ENCODE measurements at regions not wholly inside any gene's neighbourhood (a gene's known extent, or its start where the extent isn't known, plus 50 kb on each side); places are given as distances from the start of the nearest gene placed in this dataset.
"Not testable (repeated sequence)": the region's sequence is repeated elsewhere in the genome, so short reads cannot be mapped to it uniquely, and the experiment has no call there.

DNA sequence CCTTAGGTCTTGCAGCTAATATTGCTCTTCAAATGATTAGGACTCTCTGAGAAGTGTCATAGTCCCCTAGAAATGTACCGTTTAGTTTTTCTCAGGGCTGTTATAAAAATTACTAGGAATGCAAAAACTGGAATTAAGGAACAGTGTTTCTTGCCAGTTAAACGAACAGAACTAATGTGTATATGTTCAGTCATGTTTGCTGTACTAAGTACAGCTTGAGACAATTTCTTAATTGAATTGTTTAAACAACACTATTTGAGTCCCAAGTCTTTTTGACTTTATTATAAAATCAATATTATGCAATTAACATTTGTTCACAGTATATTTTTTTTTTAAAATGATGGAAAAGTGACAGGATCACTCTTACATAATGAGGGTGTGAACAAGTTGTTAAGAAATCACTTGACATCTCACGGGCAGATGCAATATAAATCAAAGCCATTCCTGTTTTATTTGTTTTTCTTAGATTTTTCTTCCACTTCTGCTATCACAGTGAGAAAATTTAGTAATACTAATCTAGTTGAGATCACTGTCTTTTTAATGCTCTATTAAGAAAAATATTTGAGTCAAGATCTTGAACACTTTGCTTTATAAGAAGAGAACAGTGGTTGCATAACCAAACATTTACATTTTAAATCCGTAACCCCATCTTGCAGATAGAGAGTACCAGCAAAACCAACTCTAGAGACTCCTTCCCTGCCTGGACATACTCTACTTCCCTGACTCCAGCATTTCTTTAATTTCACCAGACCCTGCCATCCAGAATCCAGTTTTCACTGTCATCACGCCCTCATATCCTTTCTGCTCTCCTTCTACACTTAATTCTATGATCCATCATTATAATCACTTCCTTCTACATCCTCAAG, 140.7 kb upstream of the KITLG start:
- Histone ChIP-seq H3K4me1 (ENCODE audit: insufficient read depth, low read length) (no peaks in the 10 kb centered on the region), H3K4me3 (ENCODE audit: low read length) (no peak overlapping the region), H3K27me3 (ENCODE audit: insufficient read depth, low read length) (no peaks in the 10 kb centered on the region), H3K9me3 (ENCODE audit: low read depth, low read length) (no peaks in the 10 kb centered on the region)

DNA sequence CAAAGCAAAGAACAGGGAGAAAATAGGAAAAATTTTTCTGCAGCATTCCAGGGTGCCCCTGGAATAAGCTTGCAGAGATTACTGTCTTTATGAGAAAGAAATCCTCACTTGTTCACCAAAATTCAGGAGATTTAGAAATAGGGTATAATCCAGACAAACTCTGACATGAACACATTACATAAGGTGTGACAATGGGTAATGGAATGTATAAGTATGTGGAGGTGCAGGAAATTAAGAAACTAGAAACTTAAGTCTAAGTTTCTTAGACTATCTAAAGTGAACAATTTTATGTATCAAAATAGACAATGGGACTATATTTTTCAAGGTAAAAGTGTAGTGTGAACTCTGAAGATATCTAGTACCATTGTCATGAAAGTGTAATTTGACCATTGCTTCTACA, 140.0 kb upstream of the KITLG start:
- H3K4me1 ChIP-seq (ENCODE audit: insufficient read depth, low read length): no peaks in the 10 kb centered on the region
- H3K9me3 ChIP-seq (ENCODE audit: low read depth, low read length): no peaks in the 10 kb centered on the region
- no peak overlapping the region for H3K4me3 ChIP-seq (ENCODE audit: low read length)
- H3K27me3 ChIP-seq (ENCODE audit: insufficient read depth, low read length): no peaks in the 10 kb centered on the region

DNA sequence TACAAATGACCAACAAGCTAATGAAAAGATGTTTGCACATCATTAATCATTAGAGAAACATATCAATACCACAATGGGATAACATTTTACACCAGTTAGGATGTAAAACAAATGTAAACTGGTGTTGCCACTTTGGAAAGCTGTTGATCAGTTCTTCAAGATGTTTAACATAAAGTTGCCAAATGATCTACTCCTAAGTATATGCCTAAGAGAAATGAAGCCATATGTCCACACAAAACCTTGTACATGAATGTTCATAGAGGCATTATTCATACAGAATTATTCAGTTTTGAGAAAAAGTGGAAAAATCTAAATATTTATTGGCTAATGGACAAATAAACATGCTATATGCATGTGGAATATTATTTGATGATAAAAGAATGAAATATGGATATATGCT, 136.9 kb upstream of the KITLG start:
- no peaks in the 10 kb centered on the region for H3K27me3 ChIP-seq (ENCODE audit: insufficient read depth, low read length)
- no peak overlapping the region for H3K4me3 ChIP-seq (ENCODE audit: low read length)
- H3K9me3 ChIP-seq (ENCODE audit: low read depth, low read length): no peaks in the 10 kb centered on the region
- H3K4me1 ChIP-seq (ENCODE audit: insufficient read depth, low read length): no peaks in the 10 kb centered on the region

DNA sequence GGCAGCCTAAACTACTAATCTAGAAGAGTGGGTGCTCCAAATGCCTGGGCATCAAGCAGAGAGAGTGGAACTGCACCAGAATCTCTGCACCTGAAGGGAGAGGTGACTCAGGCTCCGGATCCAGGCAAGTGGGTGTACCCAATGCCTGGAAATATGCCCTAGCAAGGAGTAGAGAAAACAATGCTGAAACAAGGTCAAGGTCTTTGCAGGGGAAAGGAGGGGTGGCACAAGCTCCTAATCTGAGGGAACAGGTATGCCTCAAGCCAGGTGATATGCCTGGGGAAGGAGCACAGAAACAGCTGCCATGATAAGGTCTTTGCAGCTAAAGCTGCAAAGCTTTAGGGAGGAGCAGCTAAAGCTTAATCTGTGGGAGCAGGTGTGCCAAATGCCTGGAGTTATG, 136.0 kb upstream of the KITLG start:
- no peaks in the 10 kb centered on the region for H3K27me3 ChIP-seq (ENCODE audit: insufficient read depth, low read length)
- H3K4me3 ChIP-seq (ENCODE audit: low read length): no peak overlapping the region
- H3K4me1 ChIP-seq (ENCODE audit: insufficient read depth, low read length): no peaks in the 10 kb centered on the region
- no peaks in the 10 kb centered on the region for H3K9me3 ChIP-seq (ENCODE audit: low read depth, low read length)

DNA sequence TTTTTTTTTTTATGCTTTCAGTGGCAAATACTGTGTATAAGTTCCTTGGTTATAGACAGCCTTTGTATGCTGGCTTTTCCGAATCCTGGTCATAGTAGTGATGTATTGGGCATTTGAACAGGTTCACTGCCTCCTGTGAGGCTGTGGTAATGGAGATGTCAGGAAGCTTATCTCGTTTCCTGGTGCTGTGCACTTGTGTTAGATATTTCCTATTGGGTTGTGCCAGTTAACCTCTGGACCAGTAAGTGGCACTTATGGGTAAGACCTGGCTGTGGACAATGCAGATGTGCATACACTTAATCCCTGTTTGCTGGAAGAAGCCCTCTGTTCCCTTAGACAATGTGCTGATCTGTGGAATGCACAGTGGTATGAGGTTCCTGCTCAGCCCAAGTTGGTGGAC, 135.4 kb upstream of the KITLG start:
- Histone ChIP-seq H3K27me3 (ENCODE audit: insufficient read depth, low read length) (no peaks in the 10 kb centered on the region), H3K9me3 (ENCODE audit: low read depth, low read length) (no peaks in the 10 kb centered on the region), H3K4me1 (ENCODE audit: insufficient read depth, low read length) (no peaks in the 10 kb centered on the region), H3K4me3 (ENCODE audit: low read length) (no peak overlapping the region)

DNA sequence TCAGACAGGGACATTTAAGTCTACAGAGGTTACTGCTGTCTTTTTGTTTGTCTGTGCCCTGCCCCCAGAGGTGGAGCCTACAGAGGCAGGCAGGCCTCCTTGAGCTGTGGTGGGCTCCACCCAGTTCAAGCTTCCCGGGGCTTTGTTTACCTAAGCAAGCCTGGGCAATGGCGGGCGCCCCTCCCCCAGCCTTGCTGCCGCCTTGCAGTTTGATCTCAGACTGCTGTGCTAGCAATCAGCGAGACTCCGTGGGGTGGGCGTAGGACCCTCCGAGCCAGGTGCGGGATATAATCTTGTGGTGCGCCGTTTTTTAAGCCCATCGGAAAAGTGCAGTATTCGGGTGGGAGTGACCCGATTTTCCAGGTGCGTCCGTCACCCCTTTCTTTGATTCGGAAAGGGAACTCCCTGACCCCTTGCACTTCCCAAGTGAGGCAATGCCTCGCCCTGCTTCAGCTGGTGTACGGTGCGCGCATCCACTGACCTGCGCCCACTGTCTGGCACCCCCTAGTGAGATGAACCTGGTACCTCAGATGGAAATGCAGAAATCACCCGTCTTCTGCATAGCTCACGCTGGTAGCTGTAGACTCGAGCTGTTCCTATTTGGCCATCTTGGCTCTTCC, 134.1 kb upstream of the KITLG start:
- not testable (repeated sequence) for H3K4me1 ChIP-seq (ENCODE audit: insufficient read depth, low read length); H3K4me3 ChIP-seq (ENCODE audit: low read length)

DNA sequence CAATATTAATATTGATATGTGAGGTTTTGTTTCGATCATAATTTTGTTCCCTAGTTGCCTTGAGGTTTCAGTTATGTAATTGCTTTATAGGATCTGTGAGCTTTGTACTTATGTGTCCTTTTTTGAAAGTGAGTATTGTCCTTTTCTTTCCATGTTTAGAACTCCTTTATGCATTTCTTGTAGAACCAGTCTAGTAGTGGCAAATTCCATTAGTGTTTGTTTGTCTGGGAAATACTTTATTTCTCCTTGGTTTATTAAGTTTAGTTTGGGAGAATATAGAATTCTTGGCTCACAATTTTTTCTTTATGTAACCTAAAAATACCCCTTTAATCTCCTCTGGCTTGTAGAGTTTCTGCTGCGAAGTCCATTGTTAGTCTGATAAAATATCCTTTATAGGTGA, 127.5 kb upstream of the KITLG start:
- no peaks in the 10 kb centered on the region for H3K4me1 ChIP-seq (ENCODE audit: insufficient read depth, low read length)
- no peak overlapping the region for H3K4me3 ChIP-seq (ENCODE audit: low read length)
- no peaks in the 10 kb centered on the region for H3K27me3 ChIP-seq (ENCODE audit: insufficient read depth, low read length)
- H3K9me3 ChIP-seq (ENCODE audit: low read depth, low read length): peaks cover 5% of the 10 kb centered on the region

More for the DNA sequence above, 134.1 kb upstream of the KITLG start:
- H3K27me3 ChIP-seq (ENCODE audit: insufficient read depth, low read length); H3K9me3 ChIP-seq (ENCODE audit: low read depth, low read length): not testable (repeated sequence)

DNA sequence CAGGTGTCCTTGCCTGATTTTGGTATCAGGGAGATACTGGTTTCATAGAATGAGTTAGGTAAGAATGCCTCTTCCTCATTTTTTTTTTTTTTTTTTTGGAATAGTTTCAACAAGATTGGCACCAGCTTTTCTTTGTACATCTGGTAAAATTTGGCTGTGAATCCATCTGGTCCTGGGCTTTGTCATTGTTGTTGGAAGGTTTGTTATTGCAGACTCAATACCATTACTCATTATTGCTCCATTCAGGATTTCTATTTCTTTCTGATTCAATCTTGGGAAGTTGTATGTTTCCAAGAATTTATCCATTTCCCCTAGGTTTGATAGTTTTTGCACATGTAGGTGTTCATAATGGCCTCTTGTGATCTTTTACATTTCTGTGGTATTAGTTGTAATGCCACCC, 126.0 kb upstream of the KITLG start:
- Histone ChIP-seq H3K4me3 (ENCODE audit: low read length) (no peak overlapping the region), H3K4me1 (ENCODE audit: insufficient read depth, low read length) (no peaks in the 10 kb centered on the region), H3K27me3 (ENCODE audit: insufficient read depth, low read length) (no peaks in the 10 kb centered on the region), H3K9me3 (ENCODE audit: low read depth, low read length) (peaks cover 5% of the 10 kb centered on the region)

DNA sequence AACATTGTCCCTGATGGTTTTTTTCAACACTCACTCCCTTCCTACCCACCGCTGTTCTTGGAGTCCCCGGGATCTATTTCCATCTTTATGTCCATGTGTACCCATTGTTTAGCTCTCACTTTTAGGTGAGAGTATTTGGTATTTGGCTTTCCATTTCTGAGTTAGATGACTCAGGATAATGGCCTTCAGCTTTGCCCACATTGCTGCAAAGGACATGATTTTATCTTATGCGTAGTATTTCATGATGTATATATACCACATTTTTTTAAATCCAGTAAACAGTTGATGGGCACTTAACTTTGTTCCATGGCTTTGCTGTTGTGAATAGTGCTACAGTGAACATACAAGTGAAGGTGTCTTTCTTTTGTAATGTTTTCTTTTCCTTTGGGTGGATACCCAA, 123.5 kb upstream of the KITLG start:
- no peak overlapping the region for H3K4me3 ChIP-seq (ENCODE audit: low read length)
- no peaks in the 10 kb centered on the region for H3K27me3 ChIP-seq (ENCODE audit: insufficient read depth, low read length)
- peaks cover 5% of the 10 kb centered on the region for H3K9me3 ChIP-seq (ENCODE audit: low read depth, low read length)
- H3K4me1 ChIP-seq (ENCODE audit: insufficient read depth, low read length): no peaks in the 10 kb centered on the region

DNA sequence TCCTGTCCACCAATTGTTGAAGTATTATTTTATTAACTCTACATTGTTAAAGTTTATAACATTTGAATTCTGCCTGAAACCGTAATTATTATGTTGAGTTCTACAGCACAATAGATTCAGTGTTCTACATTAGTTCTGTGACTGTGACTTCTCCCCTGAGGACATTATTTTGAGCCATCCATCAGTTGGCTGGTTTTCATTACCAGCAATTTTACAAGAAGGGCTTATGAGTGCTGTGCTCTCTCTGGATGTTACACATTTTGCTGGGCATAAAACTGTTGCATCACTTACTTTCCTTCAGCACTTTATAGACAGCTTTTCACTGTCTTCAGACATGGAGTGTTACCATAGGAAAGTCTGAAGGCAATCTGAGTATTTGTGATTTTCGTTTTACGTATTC, 118.2 kb upstream of the KITLG start:
- H3K4me3 ChIP-seq (ENCODE audit: low read length): no peak overlapping the region
- H3K9me3 ChIP-seq (ENCODE audit: low read depth, low read length): no peaks in the 10 kb centered on the region
- no peaks in the 10 kb centered on the region for H3K4me1 ChIP-seq (ENCODE audit: insufficient read depth, low read length)
- no peaks in the 10 kb centered on the region for H3K27me3 ChIP-seq (ENCODE audit: insufficient read depth, low read length)

DNA sequence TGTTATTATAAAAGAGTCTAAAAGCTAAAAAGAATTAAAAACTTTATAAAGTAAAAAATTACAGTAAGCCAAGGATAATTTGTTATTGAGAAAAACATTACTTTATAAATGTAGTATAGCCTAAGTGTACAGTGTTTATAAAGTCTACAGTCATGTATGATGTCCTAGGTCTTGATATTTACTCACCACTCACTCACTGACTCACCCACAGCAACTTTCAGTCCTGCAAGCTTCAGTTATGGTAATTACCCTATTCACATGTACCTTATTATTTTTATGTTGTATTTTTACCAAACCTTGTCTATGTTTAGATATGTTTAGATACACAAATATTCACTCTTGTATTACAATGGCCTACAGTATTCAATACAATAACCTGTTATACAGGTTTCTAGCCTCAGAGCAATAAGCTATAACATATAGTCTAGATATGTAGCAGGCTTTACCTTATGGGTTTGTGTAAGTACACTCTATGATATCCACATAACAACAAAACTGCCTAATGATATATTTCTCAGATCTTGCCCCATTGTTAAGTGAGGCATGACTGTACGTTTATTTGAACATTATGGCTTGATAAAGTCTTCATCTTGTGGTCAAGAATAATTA, 113.7 kb upstream of the KITLG start:
- no peaks in the 10 kb centered on the region for H3K4me1 ChIP-seq (ENCODE audit: insufficient read depth, low read length)
- H3K9me3 ChIP-seq (ENCODE audit: low read depth, low read length): no peaks in the 10 kb centered on the region
- H3K27me3 ChIP-seq (ENCODE audit: insufficient read depth, low read length): no peaks in the 10 kb centered on the region
- no peak overlapping the region for H3K4me3 ChIP-seq (ENCODE audit: low read length)

DNA sequence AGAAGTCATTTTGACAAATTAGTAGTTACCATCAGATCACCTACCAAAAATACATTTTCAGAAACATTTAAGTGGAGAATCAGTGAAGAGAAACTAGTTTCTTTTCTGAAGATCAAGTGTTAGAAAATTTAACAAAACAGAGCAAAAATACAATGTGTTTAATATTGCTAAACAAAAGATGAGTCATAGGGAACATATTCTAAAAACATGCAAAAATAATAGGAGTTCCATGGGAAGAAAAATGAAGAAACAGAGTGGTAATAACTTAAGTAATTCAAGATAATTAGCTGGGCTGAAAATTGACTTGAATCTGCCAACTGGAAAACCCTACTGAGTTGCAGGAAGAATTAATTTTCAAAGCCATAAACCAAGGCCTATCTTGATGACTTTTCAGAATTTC, 111.5 kb upstream of the KITLG start:
- Histone ChIP-seq H3K4me3 (ENCODE audit: low read length) (no peak overlapping the region), H3K4me1 (ENCODE audit: insufficient read depth, low read length) (no peaks in the 10 kb centered on the region), H3K27me3 (ENCODE audit: insufficient read depth, low read length) (no peaks in the 10 kb centered on the region), H3K9me3 (ENCODE audit: low read depth, low read length) (peaks cover 3% of the 10 kb centered on the region)

DNA sequence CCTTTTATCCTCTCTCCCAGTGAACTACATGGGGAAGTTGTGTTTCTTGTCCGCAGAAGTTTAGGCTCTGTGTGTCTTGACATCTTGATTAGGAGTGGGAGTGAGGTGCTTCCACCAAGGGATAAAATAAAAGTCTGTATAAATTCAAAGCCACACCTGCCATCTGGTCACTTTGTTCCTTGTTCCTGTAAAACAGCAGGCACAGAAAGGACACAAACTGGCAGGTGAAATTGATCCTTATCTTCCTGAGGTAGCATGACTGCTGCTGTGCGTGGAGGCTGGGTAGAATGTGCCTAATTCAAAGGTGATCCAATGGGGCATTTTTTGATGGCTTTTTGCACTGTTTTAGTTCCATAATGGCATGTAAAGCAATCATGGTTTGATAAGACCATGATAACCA, 104.3 kb upstream of the KITLG start:
- Histone ChIP-seq H3K9me3 (ENCODE audit: low read depth, low read length) (peaks cover 5% of the 10 kb centered on the region), H3K27me3 (ENCODE audit: insufficient read depth, low read length) (no peaks in the 10 kb centered on the region), H3K4me1 (ENCODE audit: insufficient read depth, low read length) (no peaks in the 10 kb centered on the region), H3K4me3 (ENCODE audit: low read length) (no peak overlapping the region)

DNA sequence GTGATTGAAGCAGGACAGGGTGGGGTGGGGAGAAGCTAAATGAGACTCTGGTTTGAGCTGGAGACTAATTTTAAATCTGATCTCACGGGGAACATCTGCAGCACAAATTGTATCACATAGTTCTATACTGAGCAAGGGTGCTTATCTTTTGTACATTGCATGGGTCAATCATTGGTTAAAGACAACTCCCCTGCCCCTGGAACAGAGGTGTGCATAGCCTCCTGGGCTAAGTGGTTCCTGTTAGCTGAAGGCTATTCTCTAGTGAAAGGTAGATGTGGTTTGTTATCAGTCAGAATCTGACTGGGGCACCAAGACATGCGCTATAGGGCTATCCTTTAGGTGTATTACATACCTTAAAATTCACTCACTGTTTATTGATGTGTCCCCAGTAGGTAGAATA, 103.9 kb upstream of the KITLG start:
- Histone ChIP-seq H3K27me3 (ENCODE audit: insufficient read depth, low read length) (no peaks in the 10 kb centered on the region), H3K4me1 (ENCODE audit: insufficient read depth, low read length) (no peaks in the 10 kb centered on the region), H3K9me3 (ENCODE audit: low read depth, low read length) (peaks cover 5% of the 10 kb centered on the region), H3K4me3 (ENCODE audit: low read length) (no peak overlapping the region)

DNA sequence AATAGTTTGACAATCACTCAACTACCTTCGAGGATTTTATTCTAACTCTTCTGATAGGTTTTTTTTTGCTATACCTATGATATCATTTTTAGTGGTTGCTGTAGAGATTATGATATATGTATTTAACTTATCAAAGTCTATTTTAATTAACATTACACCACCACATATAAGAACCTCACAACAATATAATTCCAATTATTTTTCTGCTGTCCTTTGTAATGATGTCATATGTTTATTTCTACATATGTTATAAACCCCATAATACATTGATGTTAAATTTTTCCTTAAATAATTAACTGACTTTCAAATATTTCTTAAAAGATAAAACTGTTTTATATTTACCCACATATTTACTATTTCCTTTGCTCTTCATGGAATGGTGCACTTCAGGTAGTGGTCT, 103.4 kb upstream of the KITLG start:
- Histone ChIP-seq H3K4me1 (ENCODE audit: insufficient read depth, low read length) (no peaks in the 10 kb centered on the region), H3K4me3 (ENCODE audit: low read length) (no peak overlapping the region), H3K9me3 (ENCODE audit: low read depth, low read length) (peaks cover 5% of the 10 kb centered on the region), H3K27me3 (ENCODE audit: insufficient read depth, low read length) (no peaks in the 10 kb centered on the region)

DNA sequence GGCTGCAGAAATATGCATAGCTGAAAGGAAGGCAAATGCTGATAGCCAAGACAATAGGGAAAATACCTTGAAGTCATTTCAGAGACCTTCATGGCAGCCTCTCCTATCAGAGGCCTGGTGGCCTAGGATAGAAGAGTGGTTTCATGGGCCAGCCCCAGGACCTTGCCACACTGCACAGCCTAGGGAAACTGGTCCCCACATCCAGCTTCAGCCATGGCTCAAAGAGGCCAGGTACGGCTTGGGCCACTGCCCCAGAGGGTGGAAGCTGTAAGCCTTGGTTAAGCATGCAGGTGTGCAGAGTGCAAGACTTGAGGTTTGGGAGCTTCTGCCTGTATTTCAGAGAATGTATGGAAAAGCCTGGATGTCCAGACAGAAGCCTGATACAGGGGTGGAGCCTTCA, 101.0 kb upstream of the KITLG start:
- H3K27me3 ChIP-seq (ENCODE audit: insufficient read depth, low read length): no peaks in the 10 kb centered on the region
- no peaks in the 10 kb centered on the region for H3K9me3 ChIP-seq (ENCODE audit: low read depth, low read length)
- H3K4me3 ChIP-seq (ENCODE audit: low read length): no peak overlapping the region
- no peaks in the 10 kb centered on the region for H3K4me1 ChIP-seq (ENCODE audit: insufficient read depth, low read length)
